IMR-90 (cell line): ENCODE measurements at regions not wholly inside any gene's neighbourhood (a gene's known extent, or its start where the extent isn't known, plus 50 kb on each side); places are given as distances from the start of the nearest gene placed in this dataset.
"Not testable (repeated sequence)": the region's sequence is repeated elsewhere in the genome, so short reads cannot be mapped to it uniquely, and the experiment has no call there.

Experiments used
- ATAC-seq: fragments of 200-7000 bp; cut with Tn5 transposase; 2 replicates; pipeline ENCODE4 v1.9.1; 2020; ENCODE audit warnings: low read depth, mild to moderate bottlenecking, moderate library complexity
- BruUV-seq: library from RNA; stranded (reverse); fragments of 400-500 nt; replicated peaks from 2 replicates; lab custom pipeline; 2021; lab: Mats Ljungman, UMichigan
- CTCF ChIA-PET: fragments of 300-600 bp; formaldehyde crosslinking; extraction: SDS; loops from one replicate; lab custom pipeline; 2021; ENCODE audit warnings: antibody characterized with exemption; lab: Yijun Ruan, JAX
- POLR2A ChIA-PET: fragments of 300-600 bp; sonication (Branson Sonifier 250); formaldehyde crosslinking; loops from one replicate; lab custom pipeline; 2022; ENCODE audit warnings: antibody characterized with exemption; ENCODE audit not compliant: unreplicated experiment; lab: Charles Lee
- DNase-seq: peaks from one replicate; pipeline ENCODE4 v3.0.0; 2013
- H2AFZ ChIP-seq: replicated peaks from 2 replicates; pipeline ENCODE3; 2013; ENCODE audit warnings: low read length, mild to moderate bottlenecking; ENCODE audit not compliant: poor library complexity
- H2AK5ac ChIP-seq: 2 replicates; pipeline ENCODE4 v1.6.1; 2013; ENCODE audit warnings: low read depth, low read length, inconsistent platforms
- H2AK9ac ChIP-seq: replicated peaks from 2 replicates; pipeline ENCODE3; 2013; ENCODE audit warnings: mild to moderate bottlenecking, low read depth, low read length, moderate library complexity; ENCODE audit not compliant: poor library complexity
- H2BK120ac ChIP-seq: 2 replicates; pipeline ENCODE4 v1.6.1; 2013; ENCODE audit warnings: low read depth, low read length, inconsistent platforms
- H2BK15ac ChIP-seq: 3 replicates; pipeline ENCODE4 v1.6.1; 2013; ENCODE audit warnings: low read depth, low read length, inconsistent platforms
- H2BK20ac ChIP-seq: 2 replicates; pipeline ENCODE4 v1.6.1; 2013; ENCODE audit warnings: low read depth, mild to moderate bottlenecking, inconsistent platforms, low read length, moderate library complexity
- H2BK5ac ChIP-seq: 2 replicates; pipeline ENCODE4 v1.6.1; 2013; ENCODE audit warnings: mild to moderate bottlenecking, low read depth, low read length, inconsistent platforms; ENCODE audit not compliant: poor library complexity, severe bottlenecking
- H3K14ac ChIP-seq: replicated peaks from 2 replicates; pipeline ENCODE4 v1.6.1; 2013; ENCODE audit warnings: low read depth, low read length, inconsistent platforms
- H3K18ac ChIP-seq: 2 replicates; pipeline ENCODE4 v1.6.1; 2013; ENCODE audit warnings: low read depth, low read length, control low read depth
- H3K23ac ChIP-seq: 2 replicates; pipeline ENCODE4 v1.6.1; 2013; ENCODE audit warnings: low read depth, low read length, inconsistent platforms
- H3K27ac ChIP-seq: 2 replicates; pipeline ENCODE4 v1.5.1; 2013; ENCODE audit warnings: mild to moderate bottlenecking, control low read depth, low read length; ENCODE audit not compliant: insufficient read depth
- H3K27me3 ChIP-seq: 2 replicates; pipeline ENCODE4 v1.6.1; 2013; ENCODE audit warnings: low read length; ENCODE audit not compliant: control insufficient read depth, insufficient read depth
- H3K36me3 ChIP-seq: 2 replicates; pipeline ENCODE4 v1.6.1; 2013; ENCODE audit warnings: low read length, mixed read lengths; ENCODE audit not compliant: control insufficient read depth, insufficient read depth
- H3K4ac ChIP-seq: 2 replicates; pipeline ENCODE4 v1.6.1; 2013; ENCODE audit warnings: low read depth, low read length, inconsistent platforms
- H3K4me1 ChIP-seq: 2 replicates; pipeline ENCODE4 v1.6.1; 2013; ENCODE audit warnings: low read length, mixed read lengths; ENCODE audit not compliant: control insufficient read depth, insufficient read depth
- H3K4me2 ChIP-seq: 2 replicates; pipeline ENCODE4 v1.6.1; 2013; ENCODE audit warnings: low read depth, mild to moderate bottlenecking, control low read depth, low read length, moderate library complexity
- H3K4me3 ChIP-seq: 2 replicates; pipeline ENCODE4 v1.5.1; 2013; ENCODE audit warnings: low read depth, mild to moderate bottlenecking, control low read depth, low read length, moderate library complexity; ENCODE audit not compliant: insufficient read depth
- H3K56ac ChIP-seq: 2 replicates; pipeline ENCODE4 v1.6.1; 2013; ENCODE audit warnings: low read length, inconsistent platforms; ENCODE audit not compliant: insufficient read depth; ENCODE audit errors: extremely low read depth
- H3K79me1 ChIP-seq, 2 experiments: 2 replicates each; pipeline ENCODE4 v1.6.1; 2013; ENCODE audit warnings: low read length in 2 of 2, inconsistent platforms in 1 of 2, low read depth in 1 of 2
- H3K9ac ChIP-seq: 2 replicates; pipeline ENCODE4 v1.6.1; 2013; ENCODE audit warnings: low read depth, low read length, control low read depth
- H3K9me1 ChIP-seq: 2 replicates; pipeline ENCODE4 v1.6.1; 2013; ENCODE audit warnings: low read length, inconsistent platforms; ENCODE audit not compliant: insufficient read depth
- H3K9me3 ChIP-seq: 2 replicates; pipeline ENCODE4 v1.6.1; 2013; ENCODE audit warnings: low read length; ENCODE audit not compliant: control insufficient read depth, insufficient read depth
- H4K20me1 ChIP-seq: 2 replicates; pipeline ENCODE4 v1.6.1; 2013; ENCODE audit warnings: low read length, inconsistent platforms; ENCODE audit not compliant: insufficient read depth
- H4K5ac ChIP-seq: 2 replicates; pipeline ENCODE4 v1.6.1; 2013; ENCODE audit warnings: mild to moderate bottlenecking, low read depth, low read length, control low read depth
- H4K8ac ChIP-seq, 2 experiments: 2 replicates each; pipeline ENCODE4 v1.6.1; 2013; ENCODE audit warnings: low read depth in 2 of 2, low read length in 2 of 2, control low read depth in 1 of 2, inconsistent platforms in 1 of 2
- H4K91ac ChIP-seq: 2 replicates; pipeline ENCODE4 v1.6.1; 2013; ENCODE audit warnings: low read depth, low read length, inconsistent platforms; ENCODE audit not compliant: insufficient read depth
- WGBS, 2 experiments: methylation state at CpG; one replicate each; pipeline versions ENCODE4 v1.1.5 to v1.1.7; 2013; ENCODE audit warnings: missing lambda C conversion rate in 2 of 2; ENCODE audit not compliant: insufficient read length in 1 of 2; ENCODE audit errors: extremely low coverage in 2 of 2; 5-methylcytosine and 5-hydroxymethylcytosine counted together
- dilution Hi-C: fragments of 300-500 bp; cut with HindIII; formaldehyde crosslinking; loops from one replicate; pipeline ENCODE4 v1.14.3; 2018; ENCODE audit warnings: low sequenced_read_pairs; ENCODE audit not compliant: unreplicated experiment
- in situ Hi-C: fragments of 300-500 bp; cut with MboI; formaldehyde crosslinking; loops from 3 replicates; pipeline ENCODE4 v1.14.3; 2019; ENCODE audit warnings: low sequenced_read_pairs, inconsistent platforms, mixed read lengths
- intact Hi-C: fragments of 100-400 bp; cut with micrococcal nuclease; formaldehyde crosslinking; loops from 2 replicates; pipeline ENCODE4 v1.10.0; 2022

DNA sequence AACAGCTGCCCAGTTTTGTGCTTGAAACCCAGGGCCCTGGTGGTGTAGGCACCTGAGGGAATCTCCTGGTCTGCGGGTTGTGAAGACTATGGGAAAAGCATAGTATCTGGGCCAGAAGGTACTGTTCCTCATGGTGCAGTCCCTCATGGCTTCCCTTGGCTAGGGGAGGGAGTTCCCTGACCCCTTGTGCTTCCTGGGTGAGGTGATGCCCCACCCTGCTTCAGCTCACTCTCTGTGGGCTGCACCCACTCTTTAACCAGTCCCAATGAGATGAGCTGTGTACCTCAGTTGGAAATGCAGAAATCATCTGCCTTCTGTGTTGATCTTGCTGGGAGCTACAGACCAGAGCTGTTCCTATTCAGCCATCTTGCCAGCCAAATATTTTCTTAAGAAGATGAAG lies 75.8 kb downstream of the NFKBIZ start:
- dilution Hi-C loops, ATAC-seq, in situ Hi-C loops, POLR2A ChIA-PET, H3K36me3 ChIP-seq, H3K4me3 ChIP-seq, H3K9me3 ChIP-seq, H2AFZ ChIP-seq, H4K20me1 ChIP-seq, H3K79me1 ChIP-seq, H3K4me2 ChIP-seq, DNase-seq, BruUV-seq, H3K9ac ChIP-seq, H3K56ac ChIP-seq, H3K27me3 ChIP-seq, H3K23ac ChIP-seq, H3K27ac ChIP-seq, intact Hi-C loops: not testable (repeated sequence)
- peak overlapping the region; percentile 66 for H2BK20ac ChIP-seq
- peak overlapping the region; percentile 65 for H2AK9ac ChIP-seq
- H2BK120ac ChIP-seq: peak overlapping the region; percentile 92; the same call in 1 of the 2 replicates
- H3K14ac ChIP-seq: peak overlapping the region; percentile 94
- H2AK5ac ChIP-seq: peak overlapping the region; percentile 83
- H3K4me1 ChIP-seq: peaks cover 13% of the 10 kb centered on the region
- H3K9me1 ChIP-seq: peaks cover 14% of the 10 kb centered on the region
- CTCF ChIA-PET: interaction anchor here (1.4 kb wide), 1 partner anchor 11 kb away, joined by 4 read pairs; no protein-coding TSS in a partner anchor
- peak overlapping the region; percentile 94 to 99; a peak in 3 of 4 replicates for H4K8ac ChIP-seq
- no CpG with 5 or more reads among the region's 1 CpG for WGBS, 2 experiments
- H2BK5ac ChIP-seq: peak overlapping the region; percentile 52
- H4K91ac ChIP-seq: peak overlapping the region; percentile 56; the same call in 1 of the 2 replicates
- peak overlapping the region; percentile 89; the same call in 1 of the 2 replicates for H4K5ac ChIP-seq
- peak overlapping the region; percentile 68; the same call in 1 of the 3 replicates for H2BK15ac ChIP-seq
- peak overlapping the region; percentile 9; the same call in 1 of the 2 replicates for H3K18ac ChIP-seq
- H3K4ac ChIP-seq: peak overlapping the region; percentile 68; the same call in 1 of the 2 replicates
